ENCODE measurements at regions not wholly inside any gene's neighbourhood (a gene's known extent, or its start where the extent isn't known, plus 50 kb on each side); places are given as distances from the start of the nearest gene placed in this dataset.

DNA sequence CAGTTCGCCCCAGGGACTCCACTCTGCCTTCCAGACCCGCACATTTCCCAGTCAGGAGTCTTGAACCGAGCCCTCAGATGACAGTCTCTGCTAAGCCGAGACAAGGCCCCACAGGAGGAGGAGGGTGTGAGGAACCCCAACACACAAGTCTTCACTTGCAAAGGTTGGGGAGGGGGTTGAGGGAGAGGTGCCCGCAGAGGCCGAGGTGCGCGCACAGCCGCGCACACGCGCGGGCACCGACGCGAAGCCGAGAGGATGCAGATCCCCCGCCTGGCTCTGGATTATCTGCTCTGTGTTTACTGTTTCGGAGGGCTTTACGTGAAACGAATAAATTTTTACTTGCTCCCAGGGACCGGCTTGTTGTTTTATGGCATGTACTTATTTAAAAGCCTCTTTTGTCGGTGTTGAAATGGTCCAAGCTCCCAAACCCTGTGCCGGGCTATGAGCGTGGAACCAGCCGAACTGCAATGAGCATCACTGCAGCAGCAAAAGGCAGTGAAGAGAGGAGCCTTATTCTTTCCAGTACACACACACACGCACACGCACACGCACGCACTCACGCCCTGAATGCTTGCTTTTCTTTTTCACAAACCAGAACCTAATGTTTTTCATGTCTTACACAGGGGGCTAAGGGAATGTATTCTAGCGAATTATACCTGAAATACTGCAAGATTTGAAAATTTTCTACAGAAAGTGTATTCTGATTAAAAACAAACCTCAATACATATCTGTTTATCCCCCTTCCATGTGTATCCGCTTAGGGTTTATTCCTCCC is 297.7 kb downstream of the PARP8 start:
- Histone ChIP-seq H3K79me2 (ENCODE audit: control insufficient read depth, insufficient read depth, low read length) (no peaks in the 10 kb centered on the region), H3K4me2 (ENCODE audit: control insufficient read depth, insufficient read depth) (no peak overlapping the region), H4K20me1 (ENCODE audit: control insufficient read depth, insufficient read depth) (no peaks in the 10 kb centered on the region), H3K9me3 (replicated peaks; ENCODE audit: control insufficient read depth, insufficient read depth, low read length) (no peaks in the 10 kb centered on the region), H2AFZ (ENCODE audit: control insufficient read depth, low read depth, low read length) (no peak overlapping the region), H3K36me3 (ENCODE audit: control insufficient read depth in 2 of 2, insufficient read depth in 2 of 2, low read length in 1 of 2) (no peaks in the 10 kb centered on the region), H3K27ac (ENCODE audit: control insufficient read depth, insufficient read depth) (no peak overlapping the region), H3K4me3 (no peak overlapping the region), H3K4me1 (ENCODE audit: control insufficient read depth, insufficient read depth, low read length) (peaks cover 3% of the 10 kb centered on the region; the same call in 1 of the 2 replicates), H3K27me3 (replicated peaks in 1 of 2; ENCODE audit: control insufficient read depth in 2 of 2, insufficient read depth in 2 of 2, low read length in 1 of 2) (peaks cover 3 to 34% of the 10 kb centered on the region in 2 experiments; a peak in 3 of 4 replicates), H3K9ac (ENCODE audit: control insufficient read depth, insufficient read depth, low read length) (no peak overlapping the region)
- ChIA-PET POLR2A (no interaction called here), RAD21 (ENCODE audit: unreplicated experiment) (interaction anchor here (1.0 to 1.3 kb wide), 4 partner anchors 417 to 1694 kb away, joined by 3 to 6 read pairs (median 4); no protein-coding TSS in a partner anchor), SMC1A (ENCODE audit: uncharacterized antibody, unreplicated experiment) (interaction anchor here (0.8 to 1.6 kb wide), 6 partner anchors 14 to 1695 kb away, joined by 3 to 8 read pairs (median 4); no protein-coding TSS in a partner anchor), CTCF (interaction anchor here (0.6 to 1.7 kb wide), 21 partner anchors 8 to 1695 kb away, joined by 3 to 10 read pairs (median 3); no protein-coding TSS in a partner anchor)
- FAIRE-seq (no peak), ATAC-seq (no peak), DNase-seq (ENCODE audit: low read depth, low spot score) (no peak)
- WGBS (ENCODE audit: insufficient coverage, insufficient replicate concordance, low lambda C conversion rate, missing lambda C conversion rate), result 36% methylated on average over 33 of the region's 33 CpGs
- in situ Hi-C loops (cut with MboI) (loop anchor here (5.0 to 10.0 kb wide), 3 partner anchors 421 to 1391 kb away; partner anchors contain the start of gene ISL1), intact Hi-C loops (cut with micrococcal nuclease; ENCODE audit: unreplicated experiment) (loop anchor here (1.0 to 5.0 kb wide), 4 partner anchors 393 to 1693 kb away; no protein-coding TSS in a partner anchor)
- TF ChIP-seq MEF2B (IDR thresholded peaks at IDR 0.05; ENCODE audit: partially characterized antibody, poor library complexity, severe bottlenecking) (no peak), EZH2 (IDR thresholded peaks at IDR 0.05; ENCODE audit: borderline replicate concordance, control insufficient read depth, low read depth, low read length) (0 out of 2 replicates have a peak, but pooled peaks have one; percentile 19)
- BruUV-seq (replicated peaks), result no TSS peak

Data from GM12878 (cell line).